GM04504 (cell line): ENCODE measurements at regions not wholly inside any gene's neighbourhood (a gene's known extent, or its start where the extent isn't known, plus 50 kb on each side); places are given as distances from the start of the nearest gene placed in this dataset.
A peak's percentile ranks its signal among the peaks of the same experiment; 100 is the strongest.

Experiments
- DNase-seq: peaks from one replicate; pipeline ENCODE4 v3.0.0-alpha.2; 2012; ENCODE audit warnings: low read depth

GRCh38 chr11:80065086-80065485 is 624.3 kb upstream of the TENM4 start:
- no peak for DNase-seq

- no peak for DNase-seq
Measured at GRCh38 chr11:80061056-80061455, 620.2 kb upstream of the TENM4 start.

- DNase-seq, result no peak
Measured at GRCh38 chr11:80054582-80055165, 613.8 kb upstream of the TENM4 start.

- no peak for DNase-seq
Measured at GRCh38 chr11:80048513-80048912, 607.7 kb upstream of the TENM4 start.

GRCh38 chr11:80041136-80042000 is 600.5 kb upstream of the TENM4 start:
- DNase-seq, result no peak

- DNase-seq, result no peak
Measured at GRCh38 chr11:80034801-80035200, 594.0 kb upstream of the TENM4 start.

GRCh38 chr11:80031014-80031600 is 590.3 kb upstream of the TENM4 start:
- no peak for DNase-seq

- DNase-seq, result no peak
Measured at GRCh38 chr11:80028998-80029397, 588.2 kb upstream of the TENM4 start.

- no peak for DNase-seq
Measured at GRCh38 chr11:80024119-80024518, 583.3 kb upstream of the TENM4 start.

- DNase-seq, result no peak
Measured at GRCh38 chr11:80023386-80023785, 582.6 kb upstream of the TENM4 start.

GRCh38 chr11:80010536-80010935 is 569.7 kb upstream of the TENM4 start:
- DNase-seq, result no peak

GRCh38 chr11:80009081-80009480 is 568.3 kb upstream of the TENM4 start:
- DNase-seq, result no peak

GRCh38 chr11:80007616-80008015 is 566.8 kb upstream of the TENM4 start:
- DNase-seq, result no peak

- DNase-seq, result no peak
Measured at GRCh38 chr11:79990141-79990540, 549.3 kb upstream of the TENM4 start.

GRCh38 chr11:79982185-79982584 is 541.4 kb upstream of the TENM4 start:
- DNase-seq, result no peak

- DNase-seq, result no peak
Measured at GRCh38 chr11:79980916-79981315, 540.1 kb upstream of the TENM4 start.

GRCh38 chr11:79973721-79974617 is 533.1 kb upstream of the TENM4 start:
- peak; percentile 29 for DNase-seq

- no peak for DNase-seq
Measured at GRCh38 chr11:79971255-79971654, 530.4 kb upstream of the TENM4 start.

GRCh38 chr11:79966592-79966991 is 525.8 kb upstream of the TENM4 start:
- DNase-seq, result no peak

GRCh38 chr11:79963856-79964645 is 523.2 kb upstream of the TENM4 start:
- DNase-seq, result no peak

GRCh38 chr11:79960461-79960860 is 519.6 kb upstream of the TENM4 start:
- DNase-seq, result no peak
